ENCODE measurements at regions not wholly inside any gene's neighbourhood (a gene's known extent, or its start where the extent isn't known, plus 50 kb on each side); places are given as distances from the start of the nearest gene placed in this dataset.
"Not testable (repeated sequence)": the region's sequence is repeated elsewhere in the genome, so short reads cannot be mapped to it uniquely, and the experiment has no call there.

GRCh38 chr4:174005422-174005821, 278.0 kb downstream of the FBXO8 start:
- DNase-seq (ENCODE audit: low read depth in 4 of 6, low spot score in 6 of 6) = no peak
- Histone ChIP-seq H3K27ac (ENCODE audit: low read depth, low read length) (no peak overlapping the region), H3K27me3 (ENCODE audit: control insufficient read depth, insufficient read depth, low read length) (no peaks in the 10 kb centered on the region), H3K4me1 (ENCODE audit: control insufficient read depth, insufficient read depth, low read length) (no peaks in the 10 kb centered on the region), H3K4me3 (ENCODE audit: low read depth, low read length) (no peak overlapping the region), H3K9me3 (ENCODE audit: control insufficient read depth, insufficient read depth, low read length) (no peaks in the 10 kb centered on the region), H3K36me3 (ENCODE audit: control insufficient read depth, insufficient read depth, low read length) (no peaks in the 10 kb centered on the region)
- WGBS (ENCODE audit: insufficient coverage) = 94% methylated on average over 2 of the region's 3 CpGs

GRCh38 chr4:173998471-173999144, 284.9 kb downstream of the FBXO8 start:
- Histone ChIP-seq H3K27me3 (ENCODE audit: control insufficient read depth, insufficient read depth, low read length) (no peaks in the 10 kb centered on the region), H3K9me3 (ENCODE audit: control insufficient read depth, insufficient read depth, low read length) (no peaks in the 10 kb centered on the region), H3K4me1 (ENCODE audit: control insufficient read depth, insufficient read depth, low read length) (no peaks in the 10 kb centered on the region), H3K4me3 (ENCODE audit: low read depth, low read length) (no peak overlapping the region), H3K27ac (ENCODE audit: low read depth, low read length) (no peak overlapping the region), H3K36me3 (ENCODE audit: control insufficient read depth, insufficient read depth, low read length) (no peaks in the 10 kb centered on the region)
- 75% methylated on average over 2 of the region's 6 CpGs for WGBS (ENCODE audit: insufficient coverage)
- no peak for DNase-seq (ENCODE audit: low read depth in 4 of 6, low spot score in 6 of 6)

GRCh38 chr4:173995779-173996178, 287.7 kb downstream of the FBXO8 start:
- 94% methylated on average over 2 of the region's 4 CpGs for WGBS (ENCODE audit: insufficient coverage)
- not testable (repeated sequence) for H3K36me3 ChIP-seq (ENCODE audit: control insufficient read depth, insufficient read depth, low read length); DNase-seq (ENCODE audit: low read depth in 4 of 6, low spot score in 6 of 6); H3K27me3 ChIP-seq (ENCODE audit: control insufficient read depth, insufficient read depth, low read length); H3K27ac ChIP-seq (ENCODE audit: low read depth, low read length); H3K4me3 ChIP-seq (ENCODE audit: low read depth, low read length); H3K9me3 ChIP-seq (ENCODE audit: control insufficient read depth, insufficient read depth, low read length); H3K4me1 ChIP-seq (ENCODE audit: control insufficient read depth, insufficient read depth, low read length)

- Histone ChIP-seq H3K36me3 (ENCODE audit: control insufficient read depth, insufficient read depth, low read length) (no peaks in the 10 kb centered on the region), H3K4me1 (ENCODE audit: control insufficient read depth, insufficient read depth, low read length) (no peaks in the 10 kb centered on the region), H3K4me3 (ENCODE audit: low read depth, low read length) (no peak overlapping the region), H3K27me3 (ENCODE audit: control insufficient read depth, insufficient read depth, low read length) (no peaks in the 10 kb centered on the region), H3K27ac (ENCODE audit: low read depth, low read length) (no peak overlapping the region), H3K9me3 (ENCODE audit: control insufficient read depth, insufficient read depth, low read length) (no peaks in the 10 kb centered on the region)
- 80% methylated on average over 1 of the region's 3 CpGs for WGBS (ENCODE audit: insufficient coverage)
- no peak for DNase-seq (ENCODE audit: low read depth in 4 of 6, low spot score in 6 of 6)
Measured at GRCh38 chr4:173991814-173992213, 291.7 kb downstream of the FBXO8 start.

- H3K36me3 ChIP-seq (ENCODE audit: control insufficient read depth, insufficient read depth, low read length) = no peaks in the 10 kb centered on the region
- no peak overlapping the region for H3K27ac ChIP-seq (ENCODE audit: low read depth, low read length)
- no peaks in the 10 kb centered on the region for H3K4me1 ChIP-seq (ENCODE audit: control insufficient read depth, insufficient read depth, low read length)
- H3K4me3 ChIP-seq (ENCODE audit: low read depth, low read length) = no peak overlapping the region
- no peak for DNase-seq (ENCODE audit: low read depth in 4 of 6, low spot score in 6 of 6)
- WGBS (ENCODE audit: insufficient coverage) = no CpG with 5 or more reads among the region's 1 CpG
- H3K9me3 ChIP-seq (ENCODE audit: control insufficient read depth, insufficient read depth, low read length) = no peaks in the 10 kb centered on the region
- H3K27me3 ChIP-seq (ENCODE audit: control insufficient read depth, insufficient read depth, low read length) = no peaks in the 10 kb centered on the region
Measured at GRCh38 chr4:173991316-173991715, 292.2 kb downstream of the FBXO8 start.

- Histone ChIP-seq H3K27me3 (ENCODE audit: control insufficient read depth, insufficient read depth, low read length) (no peaks in the 10 kb centered on the region), H3K27ac (ENCODE audit: low read depth, low read length) (no peak overlapping the region), H3K36me3 (ENCODE audit: control insufficient read depth, insufficient read depth, low read length) (no peaks in the 10 kb centered on the region), H3K4me3 (ENCODE audit: low read depth, low read length) (no peak overlapping the region), H3K4me1 (ENCODE audit: control insufficient read depth, insufficient read depth, low read length) (no peaks in the 10 kb centered on the region), H3K9me3 (ENCODE audit: control insufficient read depth, insufficient read depth, low read length) (no peaks in the 10 kb centered on the region)
- no peak for DNase-seq (ENCODE audit: low read depth in 4 of 6, low spot score in 6 of 6)
- WGBS (ENCODE audit: insufficient coverage) = 67% methylated on average over 4 of the region's 9 CpGs
Measured at GRCh38 chr4:173990869-173991210, 292.6 kb downstream of the FBXO8 start.

GRCh38 chr4:173990126-173990868, 293.2 kb downstream of the FBXO8 start:
- no peak overlapping the region for H3K27ac ChIP-seq (ENCODE audit: low read depth, low read length)
- WGBS (ENCODE audit: insufficient coverage) = 96% methylated on average over 2 of the region's 6 CpGs
- H3K27me3 ChIP-seq (ENCODE audit: control insufficient read depth, insufficient read depth, low read length) = no peaks in the 10 kb centered on the region
- peak in 2 of 6 donors; percentile 39 to 58 for DNase-seq (ENCODE audit: low read depth in 4 of 6, low spot score in 6 of 6)
- no peaks in the 10 kb centered on the region for H3K36me3 ChIP-seq (ENCODE audit: control insufficient read depth, insufficient read depth, low read length)
- no peaks in the 10 kb centered on the region for H3K4me1 ChIP-seq (ENCODE audit: control insufficient read depth, insufficient read depth, low read length)
- H3K4me3 ChIP-seq (ENCODE audit: low read depth, low read length) = no peak overlapping the region
- H3K9me3 ChIP-seq (ENCODE audit: control insufficient read depth, insufficient read depth, low read length) = no peaks in the 10 kb centered on the region

- no CpG with 5 or more reads among the region's 4 CpGs for WGBS (ENCODE audit: insufficient coverage)
- H3K4me3 ChIP-seq (ENCODE audit: low read depth, low read length); DNase-seq (ENCODE audit: low read depth in 4 of 6, low spot score in 6 of 6); H3K9me3 ChIP-seq (ENCODE audit: control insufficient read depth, insufficient read depth, low read length); H3K27ac ChIP-seq (ENCODE audit: low read depth, low read length); H3K27me3 ChIP-seq (ENCODE audit: control insufficient read depth, insufficient read depth, low read length); H3K4me1 ChIP-seq (ENCODE audit: control insufficient read depth, insufficient read depth, low read length); H3K36me3 ChIP-seq (ENCODE audit: control insufficient read depth, insufficient read depth, low read length): not testable (repeated sequence)
Measured at GRCh38 chr4:173963523-173963922, 319.9 kb downstream of the FBXO8 start.

- DNase-seq (ENCODE audit: low read depth in 4 of 6, low spot score in 6 of 6) = no peak
- no peak overlapping the region for H3K27ac ChIP-seq (ENCODE audit: low read depth, low read length)
- H3K36me3 ChIP-seq (ENCODE audit: control insufficient read depth, insufficient read depth, low read length) = no peaks in the 10 kb centered on the region
- no peaks in the 10 kb centered on the region for H3K27me3 ChIP-seq (ENCODE audit: control insufficient read depth, insufficient read depth, low read length)
- WGBS (ENCODE audit: insufficient coverage) = 79% methylated on average over 5 of the region's 5 CpGs
- H3K9me3 ChIP-seq (ENCODE audit: control insufficient read depth, insufficient read depth, low read length) = no peaks in the 10 kb centered on the region
- H3K4me1 ChIP-seq (ENCODE audit: control insufficient read depth, insufficient read depth, low read length) = no peaks in the 10 kb centered on the region
- no peak overlapping the region for H3K4me3 ChIP-seq (ENCODE audit: low read depth, low read length)
Measured at GRCh38 chr4:173960398-173960797, 323.1 kb downstream of the FBXO8 start.

GRCh38 chr4:173958445-173958844, 325.0 kb downstream of the FBXO8 start:
- Histone ChIP-seq H3K4me1 (ENCODE audit: control insufficient read depth, insufficient read depth, low read length) (no peaks in the 10 kb centered on the region), H3K4me3 (ENCODE audit: low read depth, low read length) (no peak overlapping the region), H3K36me3 (ENCODE audit: control insufficient read depth, insufficient read depth, low read length) (no peaks in the 10 kb centered on the region), H3K27me3 (ENCODE audit: control insufficient read depth, insufficient read depth, low read length) (no peaks in the 10 kb centered on the region), H3K9me3 (ENCODE audit: control insufficient read depth, insufficient read depth, low read length) (no peaks in the 10 kb centered on the region), H3K27ac (ENCODE audit: low read depth, low read length) (no peak overlapping the region)
- no CpG with 5 or more reads among the region's 1 CpG for WGBS (ENCODE audit: insufficient coverage)
- no peak for DNase-seq (ENCODE audit: low read depth in 4 of 6, low spot score in 6 of 6)
